Mucosa of descending colon (tissue), 3 donors: ENCODE measurements at regions not wholly inside any gene's neighbourhood (a gene's known extent, or its start where the extent isn't known, plus 50 kb on each side); places are given as distances from the start of the nearest gene placed in this dataset.
A peak's percentile ranks its signal among the peaks of the same experiment; 100 is the strongest.

ENCODE experiments used
- ATAC-seq: fragments of 200-7000 bp; cut with Tn5 transposase; one replicate; pipeline ENCODE4 v1.9.1; 2020; ENCODE audit warnings: mild to moderate bottlenecking, moderate library complexity
- DNase-seq, 3 donors: peaks; one replicate each; pipeline ENCODE4 v3.0.0-alpha.2; 2020
- H3K36me3 ChIP-seq: fragments of 200-600 bp; one replicate; pipeline ENCODE4 v1.8.0; 2021; ENCODE audit warnings: low read depth, mild to moderate bottlenecking
- H3K4me1 ChIP-seq: fragments of 200-600 bp; one replicate; pipeline ENCODE4 v1.8.0; 2021; ENCODE audit warnings: low read depth, mild to moderate bottlenecking
- H3K4me3 ChIP-seq: fragments of 200-600 bp; one replicate; pipeline ENCODE4 v1.8.0; 2021; ENCODE audit warnings: mild to moderate bottlenecking
- H3K9me3 ChIP-seq: fragments of 200-600 bp; one replicate; pipeline ENCODE4 v1.8.0; 2021; ENCODE audit warnings: mild to moderate bottlenecking
- CTCF ChIP-seq: fragments of 200-600 bp; IDR thresholded peaks from one replicate; pipeline ENCODE4 v1.8.0; 2022; ENCODE audit warnings: antibody characterized with exemption, mild to moderate bottlenecking
- intact Hi-C, 2 donors: fragments of 100-400 bp; cut with DNase I in 1 of 2; cut with micrococcal nuclease in 1 of 2; formaldehyde crosslinking; loops; one replicate each; pipeline versions ENCODE4 v1.11.0 to v1.11.1; 2022; cut with DNase I, micrococcal nuclease
- donor health status: DM: no; HTN: no; CAD: no; lungs with moderate emphysema.
- donor health status: DM: no; HTN: no; CAD: no.
- donor health status: DM: no; HTN: yes; CAD: no.

DNA sequence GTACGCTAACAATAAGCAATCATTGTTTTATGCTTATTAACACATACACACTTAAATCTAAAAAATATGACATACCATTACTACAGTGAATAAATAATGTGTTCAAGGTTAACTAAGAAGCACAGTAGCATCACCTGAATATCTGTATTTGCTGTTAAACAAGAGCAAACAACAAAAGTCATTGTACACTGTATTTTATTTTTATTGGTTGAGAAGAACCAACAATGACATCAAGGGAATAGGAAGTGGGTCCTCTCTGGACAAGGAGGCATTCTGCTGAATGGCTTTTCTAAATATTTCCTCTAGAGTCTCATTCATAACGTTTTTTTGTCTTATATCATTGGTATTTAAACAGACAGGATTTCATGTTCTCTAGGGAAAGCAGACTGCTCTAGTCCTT lies 460.4 kb downstream of the CDH9 start:
- intact Hi-C loops, result no loop called here
- TF ChIP-seq CTCF, result no peak
- Histone ChIP-seq H3K9me3 (peaks cover 45% of the 10 kb centered on the region), H3K4me3 (no peak overlapping the region), H3K36me3 (no peaks in the 10 kb centered on the region), H3K4me1 (no peaks in the 10 kb centered on the region)
- ATAC-seq, result no peak
- DNase-seq, result no peak

DNA sequence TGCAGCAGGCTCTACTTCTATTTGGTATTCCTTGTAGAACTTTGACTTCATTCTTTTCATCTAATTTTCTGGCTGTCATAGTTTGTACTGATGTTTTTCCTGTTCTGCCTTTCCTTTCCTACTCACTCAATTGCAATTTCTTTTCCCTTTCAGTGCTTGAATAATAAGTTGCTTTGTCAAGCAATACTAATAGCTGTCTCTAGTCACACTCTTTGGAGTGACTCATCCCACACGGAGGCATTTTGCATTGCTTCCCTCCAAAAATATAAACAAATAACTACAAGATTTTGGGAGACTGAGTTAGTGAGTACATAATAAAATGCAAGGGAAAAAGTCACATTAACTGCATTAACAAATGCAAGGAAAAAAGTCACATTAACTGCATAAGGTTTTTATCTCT lies 465.9 kb downstream of the CDH9 start:
- no peaks in the 10 kb centered on the region for H3K36me3 ChIP-seq
- peaks cover 40% of the 10 kb centered on the region for H3K9me3 ChIP-seq
- ATAC-seq, result no peak
- TF ChIP-seq CTCF, result no peak
- no peak overlapping the region for H3K4me3 ChIP-seq
- no peaks in the 10 kb centered on the region for H3K4me1 ChIP-seq
- DNase-seq, result no peak
- intact Hi-C loops, result no loop called here

- H3K4me3 ChIP-seq, result no peak overlapping the region
- DNase-seq (peak in 1 of 3 donors; percentile 45), ATAC-seq (no peak)
- H3K4me1 ChIP-seq, result no peaks in the 10 kb centered on the region
- intact Hi-C loops, result no loop called here
- no peak for TF ChIP-seq CTCF
- H3K36me3 ChIP-seq, result no peaks in the 10 kb centered on the region
- peaks cover 48% of the 10 kb centered on the region for H3K9me3 ChIP-seq
Measured at GRCh38 chr5:26569929-26570258, 468.5 kb downstream of the CDH9 start.

DNA sequence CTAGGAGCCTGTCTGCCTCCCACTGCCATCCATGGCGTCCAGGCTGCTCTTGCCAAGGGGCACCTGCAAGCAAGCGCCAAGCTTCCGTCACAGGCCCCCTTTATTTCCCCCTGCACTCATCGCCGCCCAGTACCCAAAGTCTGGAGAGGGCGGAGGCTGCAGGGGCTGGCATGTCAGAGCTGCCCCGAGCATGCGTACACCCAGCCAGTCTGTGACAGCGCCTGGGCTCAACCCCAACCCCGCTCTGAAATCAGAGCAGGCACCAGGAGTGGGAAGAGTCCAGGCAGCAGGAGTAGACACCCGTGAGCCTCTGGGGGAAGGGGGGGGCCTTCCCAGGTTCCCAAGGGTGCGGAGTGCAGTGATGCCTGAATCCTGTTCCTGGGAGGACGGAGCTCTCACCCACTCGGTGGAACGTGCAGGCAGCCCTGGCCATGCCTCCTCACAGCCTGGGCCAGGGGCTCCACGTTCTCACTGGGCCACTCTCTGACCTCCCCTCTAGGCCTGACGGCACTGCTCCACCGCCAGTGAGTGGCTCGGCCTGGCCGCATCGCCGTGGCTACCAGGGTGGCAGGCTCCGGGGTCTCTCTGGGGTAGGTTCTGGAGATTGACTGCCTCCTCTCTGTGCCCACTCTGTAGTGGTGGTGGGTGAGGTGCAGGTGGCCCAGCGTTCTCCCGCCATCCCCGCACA lies 469.0 kb downstream of the CDH9 start:
- peak in 1 of 3 donors; percentile 37 for DNase-seq
- peak; percentile 17 for ATAC-seq
- intact Hi-C loops, result no loop called here
- Histone ChIP-seq H3K4me3 (no peak overlapping the region), H3K4me1 (no peaks in the 10 kb centered on the region), H3K9me3 (peaks cover 44% of the 10 kb centered on the region), H3K36me3 (no peaks in the 10 kb centered on the region)
- no peak for TF ChIP-seq CTCF

DNA sequence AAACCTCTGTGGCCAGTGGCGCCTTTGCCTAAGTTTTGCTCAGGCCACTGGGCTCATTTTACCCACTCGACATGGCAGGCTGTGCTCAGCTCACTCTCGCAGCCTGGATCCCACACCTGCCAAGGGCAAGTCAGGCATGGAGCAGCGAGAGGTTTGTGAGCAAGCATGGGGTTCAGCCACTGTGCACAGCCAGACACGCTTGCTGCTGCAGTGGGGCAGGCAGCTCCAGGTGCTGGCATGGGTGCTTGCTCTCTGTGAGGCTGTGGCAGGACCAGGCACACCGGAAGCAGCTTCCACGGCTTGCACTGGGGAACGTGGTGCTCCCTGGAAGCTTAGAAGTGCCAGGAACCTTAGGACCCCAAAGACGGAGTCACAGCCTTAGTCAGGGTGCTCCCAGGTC lies 470.1 kb downstream of the CDH9 start:
- Histone ChIP-seq H3K9me3 (peaks cover 43% of the 10 kb centered on the region), H3K36me3 (no peaks in the 10 kb centered on the region), H3K4me3 (no peak overlapping the region), H3K4me1 (no peaks in the 10 kb centered on the region)
- intact Hi-C loops, result no loop called here
- no peak for DNase-seq
- ATAC-seq, result no peak
- TF ChIP-seq CTCF, result no peak

- intact Hi-C loops, result no loop called here
- no peak overlapping the region for H3K4me3 ChIP-seq
- no peak for TF ChIP-seq CTCF
- H3K4me1 ChIP-seq, result no peaks in the 10 kb centered on the region
- H3K9me3 ChIP-seq, result peaks cover 54% of the 10 kb centered on the region
- DNase-seq, result no peak
- no peaks in the 10 kb centered on the region for H3K36me3 ChIP-seq
- ATAC-seq, result no peak
Measured at GRCh38 chr5:26563979-26564378, 474.4 kb downstream of the CDH9 start.
